SH-SY5Y (cell line): ENCODE measurements at regions not wholly inside any gene's neighbourhood (a gene's known extent, or its start where the extent isn't known, plus 50 kb on each side); places are given as distances from the start of the nearest gene placed in this dataset.

Experiments
- GATA2 ChIP-seq: IDR thresholded peaks from 2 replicates; pipeline ENCODE4 v1.6.1; 2011; ENCODE audit warnings: mild to moderate bottlenecking, low read depth, low read length
- GATA3 ChIP-seq: IDR thresholded peaks from 2 replicates; pipeline ENCODE4 v1.6.1; 2011; ENCODE audit warnings: low read depth, mild to moderate bottlenecking, low read length, moderate library complexity

- TF ChIP-seq GATA3 (no peak), GATA2 (no peak)
These were observed 492.3 kb downstream of the NYAP2 start for GRCh38 chr2:225891771-225892170.
